BE2C (cell line): ENCODE measurements at regions not wholly inside any gene's neighbourhood (a gene's known extent, or its start where the extent isn't known, plus 50 kb on each side); places are given as distances from the start of the nearest gene placed in this dataset.

Experiments used
- DNase-seq: peaks from one replicate; pipeline ENCODE4 v3.0.0-alpha.2; 2020
- H3K27me3 ChIP-seq: fragments of 250-450 bp; sonication (Bioruptor Pico); 2 replicates; pipeline ENCODE4 v1.5.1; 2020; ENCODE audit warnings: mild to moderate bottlenecking
- H3K36me3 ChIP-seq: fragments of 250-450 bp; sonication (Bioruptor Pico); 2 replicates; pipeline ENCODE4 v1.5.1; 2020; ENCODE audit warnings: mild to moderate bottlenecking
- H3K4me1 ChIP-seq: fragments of 250-450 bp; sonication (Bioruptor Pico); 2 replicates; pipeline ENCODE4 v1.5.1; 2020
- H3K4me3 ChIP-seq: 2 replicates; pipeline ENCODE4 v1.5.1; 2011; ENCODE audit warnings: low read depth, low read length
- H3K9me3 ChIP-seq: fragments of 250-450 bp; sonication (Bioruptor Pico); 2 replicates; pipeline ENCODE4 v1.5.1; 2020
- CTCF ChIP-seq: IDR thresholded peaks from 2 replicates; pipeline ENCODE4 v1.5.1; 2012; ENCODE audit warnings: mild to moderate bottlenecking, low read depth, low read length

- no peak overlapping the region for H3K4me3 ChIP-seq
- no peaks in the 10 kb centered on the region for H3K9me3 ChIP-seq
- no peak for TF ChIP-seq CTCF
- H3K36me3 ChIP-seq: no peaks in the 10 kb centered on the region
- no peaks in the 10 kb centered on the region for H3K27me3 ChIP-seq
- no peak for DNase-seq
- H3K4me1 ChIP-seq: no peaks in the 10 kb centered on the region
Measured at GRCh38 chr2:56693501-56693900, 509.7 kb downstream of the CCDC85A start.

- H3K27me3 ChIP-seq: no peaks in the 10 kb centered on the region
- no peaks in the 10 kb centered on the region for H3K36me3 ChIP-seq
- H3K4me1 ChIP-seq: no peaks in the 10 kb centered on the region
- H3K9me3 ChIP-seq: no peaks in the 10 kb centered on the region
- no peak overlapping the region for H3K4me3 ChIP-seq
- no peak for TF ChIP-seq CTCF
- no peak for DNase-seq
Measured at GRCh38 chr2:56703001-56703400, 519.2 kb downstream of the CCDC85A start.

GRCh38 chr2:56705713-56706112 lies 521.9 kb downstream of the CCDC85A start:
- no peaks in the 10 kb centered on the region for H3K9me3 ChIP-seq
- no peak for TF ChIP-seq CTCF
- no peak for DNase-seq
- H3K4me1 ChIP-seq: no peaks in the 10 kb centered on the region
- no peaks in the 10 kb centered on the region for H3K36me3 ChIP-seq
- H3K27me3 ChIP-seq: no peaks in the 10 kb centered on the region
- H3K4me3 ChIP-seq: no peak overlapping the region

- TF ChIP-seq CTCF: no peak
Measured at GRCh38 chr2:56707218-56707617, 523.4 kb downstream of the CCDC85A start.

GRCh38 chr2:56707650-56708049 lies 523.9 kb downstream of the CCDC85A start:
- H3K4me1 ChIP-seq: no peaks in the 10 kb centered on the region
- no peak for DNase-seq
- H3K27me3 ChIP-seq: no peaks in the 10 kb centered on the region
- TF ChIP-seq CTCF: no peak
- H3K36me3 ChIP-seq: no peaks in the 10 kb centered on the region
- no peaks in the 10 kb centered on the region for H3K9me3 ChIP-seq
- H3K4me3 ChIP-seq: no peak overlapping the region

More at GRCh38 chr2:56707218-56707617, 523.4 kb downstream of the CCDC85A start:
- no peak for DNase-seq
- Histone ChIP-seq H3K4me3 (no peak overlapping the region), H3K9me3 (no peaks in the 10 kb centered on the region), H3K36me3 (no peaks in the 10 kb centered on the region), H3K4me1 (no peaks in the 10 kb centered on the region), H3K27me3 (no peaks in the 10 kb centered on the region)

- H3K27me3 ChIP-seq: no peaks in the 10 kb centered on the region
- H3K36me3 ChIP-seq: no peaks in the 10 kb centered on the region
- no peak for TF ChIP-seq CTCF
- no peaks in the 10 kb centered on the region for H3K9me3 ChIP-seq
- no peaks in the 10 kb centered on the region for H3K4me1 ChIP-seq
- DNase-seq: no peak
- no peak overlapping the region for H3K4me3 ChIP-seq
Measured at GRCh38 chr2:56709181-56709580, 525.4 kb downstream of the CCDC85A start.
